ENCODE measurements at regions not wholly inside any gene's neighbourhood (a gene's known extent, or its start where the extent isn't known, plus 50 kb on each side); places are given as distances from the start of the nearest gene placed in this dataset.

- no peak for TF ChIP-seq CTCF (IDR thresholded peaks at IDR 0.05; ENCODE audit: poor library complexity, severe bottlenecking)
- no peak for TF ChIP-seq MXI1 (conservative IDR thresholded peaks at IDR 0.05; ENCODE audit: poor library complexity, severe bottlenecking)
- no peak for TF ChIP-seq SMC3 (conservative IDR thresholded peaks at IDR 0.05; ENCODE audit: poor library complexity)
- no peak for TF ChIP-seq POLR2AphosphoS5 (IDR thresholded peaks at IDR 0.05)
Observed at GRCh38 chr17:55873017-55873758, 122.3 kb downstream of the PCTP start.
